Fibroblast of skin of scalp (primary cell): ENCODE measurements at regions not wholly inside any gene's neighbourhood (a gene's known extent, or its start where the extent isn't known, plus 50 kb on each side); places are given as distances from the start of the nearest gene placed in this dataset.
A peak's percentile ranks its signal among the peaks of the same experiment; 100 is the strongest.

Experiments used
- DNase-seq: peaks from one replicate; pipeline ENCODE4 v3.0.0-alpha.2; 2013

GRCh38 chr4:124188595-124188994 is 523.9 kb downstream of the ANKRD50 start:
- DNase-seq: no peak

DNA sequence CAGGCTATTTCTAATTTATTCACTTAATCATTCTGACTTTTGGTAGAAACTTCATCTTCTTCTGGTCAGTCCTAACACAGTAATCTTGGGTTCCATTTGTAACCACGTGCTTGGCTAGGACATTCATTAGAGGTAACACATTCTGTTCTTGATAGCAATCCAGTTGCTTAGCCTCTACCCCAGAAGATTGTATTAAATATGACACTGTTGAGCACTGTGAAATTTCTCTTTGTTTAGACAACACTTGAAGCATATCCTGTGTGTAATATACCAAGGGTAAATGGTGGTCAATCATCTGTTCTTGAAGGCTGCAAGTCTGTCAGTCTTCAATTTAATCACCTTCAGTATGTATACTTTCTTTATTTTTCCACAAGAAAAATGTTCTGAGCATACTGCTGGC is 523.0 kb downstream of the ANKRD50 start:
- DNase-seq: no peak

- no peak for DNase-seq
Measured at GRCh38 chr4:124191329-124191728, 521.2 kb downstream of the ANKRD50 start.

DNA sequence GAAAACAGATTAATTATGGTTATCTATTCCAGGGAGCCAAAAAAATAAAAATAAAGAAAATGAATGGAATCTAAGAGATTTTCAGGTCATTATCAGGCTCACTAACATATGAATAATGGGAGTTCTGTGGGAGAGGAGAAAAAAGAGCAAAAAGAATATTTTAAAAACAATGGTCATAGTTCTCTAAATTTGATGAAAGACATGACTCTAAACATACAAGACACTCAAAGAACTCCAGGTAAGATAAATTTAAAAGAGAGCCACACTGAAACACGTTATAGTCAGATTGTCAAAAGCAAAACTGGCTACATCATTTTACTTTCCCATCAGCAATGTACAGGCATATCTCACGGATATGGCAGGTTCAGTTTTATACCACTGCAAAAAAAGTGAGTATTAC is 520.0 kb downstream of the ANKRD50 start:
- DNase-seq: no peak

GRCh38 chr4:124199185-124199584 is 513.3 kb downstream of the ANKRD50 start:
- DNase-seq: no peak

DNA sequence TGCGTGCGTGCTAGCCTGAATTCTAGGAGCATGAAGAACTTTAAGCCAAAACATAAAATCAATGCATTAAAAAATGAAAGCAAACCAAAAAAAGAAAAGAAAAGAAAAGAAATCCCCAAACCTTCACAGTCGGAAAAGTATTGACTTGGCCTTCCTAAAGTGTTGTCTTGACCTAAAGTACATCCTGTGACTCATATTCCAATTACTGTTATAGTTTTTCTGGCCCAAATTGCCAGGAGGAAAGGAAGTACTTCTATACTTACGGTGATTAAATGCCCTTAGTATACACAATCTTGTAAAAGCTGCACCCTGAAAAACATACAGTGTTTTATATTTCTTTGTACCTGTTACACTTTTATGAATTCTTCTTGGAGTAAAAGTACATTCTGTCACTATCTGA is 512.8 kb downstream of the ANKRD50 start:
- peak; percentile 27 for DNase-seq

DNA sequence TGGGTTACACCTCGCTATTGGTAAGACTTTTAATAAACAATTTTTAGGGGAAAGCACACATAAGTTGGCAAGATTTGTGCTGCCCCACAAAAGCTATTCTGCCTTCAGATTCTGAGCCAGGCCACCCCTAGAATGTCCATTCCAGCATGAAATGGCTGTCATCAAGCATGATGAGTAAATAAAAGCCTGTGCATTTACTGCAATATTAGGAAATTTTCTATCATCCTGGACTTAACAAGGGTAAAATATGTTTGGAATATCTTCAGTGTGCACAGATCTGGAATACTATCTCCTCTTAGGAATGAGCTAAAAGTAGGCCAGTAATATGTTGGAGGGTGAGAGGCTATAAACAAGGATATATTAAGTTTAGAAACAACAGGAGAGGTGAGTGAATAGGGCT is 510.9 kb downstream of the ANKRD50 start:
- peak; percentile 20 for DNase-seq

GRCh38 chr4:124202099-124202498 is 510.4 kb downstream of the ANKRD50 start:
- no peak for DNase-seq

DNA sequence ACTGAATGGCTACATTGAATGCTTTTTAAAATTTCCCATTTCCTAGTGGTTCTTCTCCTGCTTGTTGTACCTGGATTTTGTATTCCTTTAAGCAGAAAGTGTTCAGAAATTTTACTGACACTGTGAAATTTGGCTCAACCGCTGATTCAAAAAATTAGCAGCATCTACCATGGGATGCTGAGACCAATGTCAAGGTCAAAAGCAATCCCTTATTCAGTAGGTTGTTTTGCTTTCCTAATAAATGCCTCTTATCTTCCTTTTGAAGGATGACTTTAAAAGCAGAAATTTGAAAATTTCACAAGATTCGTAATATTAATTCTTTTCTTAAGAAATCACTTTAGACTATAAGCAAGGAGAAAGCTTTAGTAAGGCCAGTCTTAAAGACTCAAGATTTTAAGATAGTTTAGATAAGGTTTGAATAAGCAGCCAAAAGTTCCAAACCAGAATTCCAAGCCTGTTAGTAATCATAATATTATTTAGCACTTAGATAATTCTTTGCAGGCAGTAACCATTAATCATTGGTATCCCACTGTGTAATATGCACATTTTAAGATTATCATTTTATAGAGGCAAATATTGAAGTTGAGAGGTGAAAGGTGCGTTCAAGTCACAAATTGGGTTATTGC is 508.8 kb downstream of the ANKRD50 start:
- peak; percentile 85 for DNase-seq

- DNase-seq: peak; percentile 77
Measured at GRCh38 chr4:124206779-124207605, 505.5 kb downstream of the ANKRD50 start.

DNA sequence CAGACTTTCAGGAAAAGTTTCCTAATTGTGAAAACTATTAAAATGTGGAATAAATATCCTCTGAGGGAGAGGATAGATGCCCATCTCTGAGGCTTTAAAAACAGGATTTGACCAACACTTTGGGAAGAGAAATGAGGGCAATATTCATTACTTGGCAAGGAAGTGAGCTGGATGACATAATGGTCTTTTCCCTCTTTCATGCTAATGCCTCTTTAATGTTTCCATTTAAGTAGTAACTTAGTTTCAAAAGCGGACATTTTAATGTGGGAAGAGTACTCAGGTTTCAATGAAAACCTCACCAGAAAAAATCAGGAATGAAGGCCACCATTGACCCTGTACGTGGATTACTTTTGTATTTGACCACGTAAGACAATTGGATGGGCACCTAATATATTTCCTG is 503.3 kb downstream of the ANKRD50 start:
- DNase-seq: no peak

DNA sequence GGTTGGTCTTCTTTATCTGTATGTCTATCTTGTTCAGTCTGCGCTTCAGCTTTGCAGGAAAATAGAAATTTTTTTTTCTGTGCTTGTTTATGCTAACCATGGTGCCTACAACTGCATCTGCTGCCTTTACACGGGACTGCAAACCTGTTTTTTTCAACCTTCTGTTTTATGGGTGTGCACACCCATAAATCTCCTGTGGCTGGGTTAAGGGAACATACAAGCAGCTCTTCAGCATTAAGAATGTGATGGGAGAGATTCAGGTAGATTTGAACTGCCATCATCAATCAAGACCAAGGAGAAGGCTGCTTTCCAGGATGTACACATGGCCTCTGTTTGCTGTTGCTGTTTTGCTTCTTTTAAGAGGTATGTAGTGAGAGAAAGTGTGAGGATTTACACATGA is 502.9 kb downstream of the ANKRD50 start:
- DNase-seq: no peak

DNA sequence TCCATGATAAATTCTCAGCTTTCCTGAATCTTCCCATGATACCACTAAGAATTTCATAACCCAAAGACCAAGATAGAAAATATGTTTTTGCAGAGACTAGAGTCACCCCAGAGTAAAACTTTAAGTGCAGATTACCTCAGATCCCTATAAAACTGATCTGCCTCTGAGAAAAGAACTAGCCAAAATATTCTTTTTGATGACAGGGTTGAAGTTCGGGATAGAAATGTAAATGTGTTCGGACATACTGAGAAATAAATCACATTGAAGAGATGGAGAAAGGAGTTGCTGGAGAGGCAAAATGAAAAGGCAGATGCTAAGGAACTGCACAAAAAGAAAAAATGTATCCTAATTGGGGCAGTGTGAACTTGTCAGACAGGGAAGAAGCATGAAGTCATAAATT is 501.8 kb downstream of the ANKRD50 start:
- no peak for DNase-seq

GRCh38 chr4:124212815-124213630 is 499.5 kb downstream of the ANKRD50 start:
- no peak for DNase-seq

- no peak for DNase-seq
Measured at GRCh38 chr4:124219389-124219788, 493.1 kb downstream of the ANKRD50 start.

- DNase-seq: no peak
Measured at GRCh38 chr4:124224256-124224655, 488.3 kb downstream of the ANKRD50 start.

- DNase-seq: no peak
Measured at GRCh38 chr4:124227981-124228380, 484.6 kb downstream of the ANKRD50 start.

- no peak for DNase-seq
Measured at GRCh38 chr4:124230268-124230667, 482.3 kb downstream of the ANKRD50 start.

- no peak for DNase-seq
Measured at GRCh38 chr4:124234771-124235170, 477.8 kb downstream of the ANKRD50 start.

GRCh38 chr4:124243671-124244366 is 468.7 kb downstream of the ANKRD50 start:
- no peak for DNase-seq

DNA sequence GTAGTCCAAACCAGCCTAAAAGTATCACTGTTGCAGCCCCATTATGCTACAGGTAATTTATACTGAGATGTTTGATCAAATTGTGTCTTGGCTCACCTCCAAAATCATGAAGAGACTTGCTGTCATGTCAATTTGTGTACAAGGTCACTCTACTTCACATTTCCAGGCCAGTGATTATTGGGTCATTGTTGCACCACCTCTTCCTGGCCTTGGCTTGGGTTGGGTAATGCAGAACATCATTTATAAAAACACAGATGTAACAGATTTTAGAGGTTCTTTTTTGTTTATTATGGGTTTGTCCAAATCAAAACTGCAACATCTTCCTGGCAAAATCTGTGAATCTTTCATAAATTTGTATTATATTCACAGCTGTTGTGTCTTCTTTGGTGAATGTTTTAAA is 459.5 kb downstream of the ANKRD50 start:
- DNase-seq: no peak
